ENCODE measurements at regions not wholly inside any gene's neighbourhood (a gene's known extent, or its start where the extent isn't known, plus 50 kb on each side); places are given as distances from the start of the nearest gene placed in this dataset.
A peak's percentile ranks its signal among the peaks of the same experiment; 100 is the strongest.
"Not testable (repeated sequence)": the region's sequence is repeated elsewhere in the genome, so short reads cannot be mapped to it uniquely, and the experiment has no call there.

DNA sequence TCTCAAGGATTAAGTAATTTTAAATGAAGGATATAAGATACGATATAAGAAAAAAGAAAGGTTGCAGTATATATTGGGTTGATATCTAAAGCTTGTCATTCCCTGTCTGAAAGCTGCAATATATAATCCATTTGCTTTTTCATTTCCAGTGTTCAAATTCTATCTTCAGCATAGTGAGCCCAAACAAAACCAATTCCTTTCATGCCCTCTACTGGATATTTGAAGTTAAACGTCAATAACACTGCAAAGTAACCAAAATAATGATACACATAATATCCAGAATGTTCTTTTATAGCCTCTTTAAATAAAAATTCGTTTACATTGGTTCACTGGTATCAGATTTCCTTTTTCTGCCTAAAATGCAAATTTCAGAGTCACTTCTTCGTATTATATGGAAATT lies 64.5 kb upstream of the DAAM1 start:
- no peak for DNase-seq

- DNase-seq: no peak
Measured at GRCh38 chr14:59125156-59125555, 63.3 kb upstream of the DAAM1 start.

- DNase-seq: peak; percentile 53 to 58
Measured at GRCh38 chr14:59126714-59127436, 61.6 kb upstream of the DAAM1 start.

- no peak for DNase-seq
Measured at GRCh38 chr14:59127437-59127732, 61.1 kb upstream of the DAAM1 start.

DNA sequence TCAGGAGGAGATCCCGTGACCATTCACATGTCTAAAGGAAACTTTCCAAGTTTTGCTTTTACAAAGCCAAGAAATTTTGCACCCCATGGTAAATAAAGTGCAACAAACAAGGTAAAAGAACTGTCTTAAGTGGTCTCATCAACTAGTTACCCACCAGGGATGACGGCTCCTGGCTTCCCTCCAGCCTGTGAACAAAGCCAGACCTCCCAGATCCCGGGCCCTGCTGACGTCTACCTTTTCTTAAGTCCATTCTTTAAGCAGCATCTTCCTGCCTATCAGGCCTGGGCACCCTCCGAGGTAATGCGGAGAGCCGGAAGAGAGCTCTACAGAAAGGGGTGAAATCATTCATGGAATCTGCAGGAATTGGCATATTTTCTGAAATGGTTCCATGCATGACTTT lies 58.0 kb upstream of the DAAM1 start:
- no peak for DNase-seq

- no peak for DNase-seq
Measured at GRCh38 chr14:59131938-59132795, 56.3 kb upstream of the DAAM1 start.

DNA sequence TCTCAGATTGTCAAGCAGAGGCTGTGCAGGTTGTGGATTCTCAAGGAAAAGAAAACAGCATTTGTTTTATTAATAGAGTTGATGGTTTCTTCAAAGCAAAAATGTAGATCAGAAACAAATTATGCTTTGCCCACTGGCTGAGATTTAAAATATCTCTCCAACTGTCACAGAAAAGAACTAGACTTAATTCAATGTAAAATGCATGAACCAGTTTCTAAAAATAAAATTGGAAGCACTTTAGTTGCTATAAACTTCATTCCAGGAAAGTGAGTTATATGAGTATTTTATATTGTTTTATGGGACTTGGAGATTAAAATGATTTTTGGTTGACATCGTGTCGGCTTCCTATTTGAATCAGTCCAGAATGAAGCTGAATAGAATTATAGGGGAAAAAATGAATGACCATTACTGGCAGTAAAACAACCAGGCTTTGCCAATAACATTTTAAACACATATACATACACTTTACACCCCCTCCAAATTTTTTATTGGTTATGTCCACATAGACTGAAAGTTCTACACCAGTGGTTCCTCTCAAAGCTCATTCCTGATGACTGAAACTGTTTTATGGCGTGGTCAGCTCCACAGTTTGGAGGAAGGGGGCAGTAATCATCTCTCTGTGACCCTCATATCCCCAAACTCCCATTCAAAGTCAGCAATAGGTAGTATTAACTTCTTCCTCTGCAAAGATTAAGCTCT lies 55.5 kb upstream of the DAAM1 start:
- DNase-seq: no peak

DNA sequence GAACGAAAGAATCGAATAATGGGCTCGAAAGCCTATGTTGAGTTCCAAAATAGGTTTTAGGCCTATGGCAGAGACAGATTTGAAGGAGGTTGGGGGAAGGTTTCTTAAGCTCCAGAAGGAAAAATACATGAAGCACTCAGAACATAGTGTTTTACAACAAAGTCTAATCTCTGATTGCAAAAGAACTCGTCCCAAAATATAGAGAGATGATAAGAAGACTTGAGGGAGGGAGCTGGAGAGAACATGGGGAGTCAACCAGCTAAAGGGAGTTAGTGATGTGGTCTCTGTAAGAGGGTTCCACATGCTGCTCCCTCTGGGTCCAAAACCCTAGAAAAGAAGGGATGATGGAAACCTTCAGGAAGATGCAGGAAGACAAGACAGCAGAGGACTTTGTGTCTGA lies 54.8 kb upstream of the DAAM1 start:
- no peak for DNase-seq

- DNase-seq: no peak
Measured at GRCh38 chr14:59134307-59134706, 54.2 kb upstream of the DAAM1 start.

- DNase-seq: no peak
Measured at GRCh38 chr14:59137256-59137655, 51.2 kb upstream of the DAAM1 start.

GRCh38 chr14:59138576-59138975 lies 49.9 kb upstream of the DAAM1 start:
- not testable (repeated sequence) for DNase-seq
